Nephron progenitor cell (in vitro differentiated cells): ENCODE measurements at regions not wholly inside any gene's neighbourhood (a gene's known extent, or its start where the extent isn't known, plus 50 kb on each side); places are given as distances from the start of the nearest gene placed in this dataset.
A peak's percentile ranks its signal among the peaks of the same experiment; 100 is the strongest.
"Not testable (repeated sequence)": the region's sequence is repeated elsewhere in the genome, so short reads cannot be mapped to it uniquely, and the experiment has no call there.

ENCODE experiments used
- DNase-seq: peaks from one replicate; pipeline ENCODE4 v3.0.0; 2021
- H3K27ac Mint-ChIP-seq: 2 replicates; pipeline ENCODE4 v1.8.0; 2021; ENCODE audit warnings: mild to moderate bottlenecking, moderate library complexity, mixed read lengths
- H3K27me3 Mint-ChIP-seq: 2 replicates; pipeline ENCODE4 v1.8.0; 2021; ENCODE audit warnings: mild to moderate bottlenecking, low read depth, mixed read lengths; ENCODE audit not compliant: poor library complexity
- H3K36me3 Mint-ChIP-seq: 2 replicates; pipeline ENCODE4 v1.8.0; 2021; ENCODE audit warnings: low read depth, mixed read lengths
- H3K4me1 Mint-ChIP-seq: 2 replicates; pipeline ENCODE4 v1.8.0; 2021; ENCODE audit warnings: mixed read lengths
- H3K4me3 Mint-ChIP-seq: 2 replicates; pipeline ENCODE4 v1.8.0; 2021; ENCODE audit warnings: mild to moderate bottlenecking, moderate library complexity, mixed read lengths
- H3K9me3 Mint-ChIP-seq: 2 replicates; pipeline ENCODE4 v1.8.0; 2021; ENCODE audit warnings: mild to moderate bottlenecking, moderate library complexity, mixed read lengths
- CTCF ChIP-seq: fragments of 200-600 bp; sonication (generic); IDR thresholded peaks from 2 replicates; pipeline ENCODE4 v1.5.0; 2021; ENCODE audit warnings: antibody characterized with exemption

- peaks cover 80% of the 10 kb centered on the region for H3K9me3 Mint-ChIP-seq
- no peak overlapping the region for H3K27ac Mint-ChIP-seq
- H3K4me3 Mint-ChIP-seq = no peak overlapping the region
- no peaks in the 10 kb centered on the region for H3K4me1 Mint-ChIP-seq
- no peaks in the 10 kb centered on the region for H3K36me3 Mint-ChIP-seq
- no peaks in the 10 kb centered on the region for H3K27me3 Mint-ChIP-seq
- DNase-seq = no peak
- TF ChIP-seq CTCF = no peak
Measured at GRCh38 chr7:56447864-56448693, 331.9 kb upstream of the NUPR2 start.

DNA sequence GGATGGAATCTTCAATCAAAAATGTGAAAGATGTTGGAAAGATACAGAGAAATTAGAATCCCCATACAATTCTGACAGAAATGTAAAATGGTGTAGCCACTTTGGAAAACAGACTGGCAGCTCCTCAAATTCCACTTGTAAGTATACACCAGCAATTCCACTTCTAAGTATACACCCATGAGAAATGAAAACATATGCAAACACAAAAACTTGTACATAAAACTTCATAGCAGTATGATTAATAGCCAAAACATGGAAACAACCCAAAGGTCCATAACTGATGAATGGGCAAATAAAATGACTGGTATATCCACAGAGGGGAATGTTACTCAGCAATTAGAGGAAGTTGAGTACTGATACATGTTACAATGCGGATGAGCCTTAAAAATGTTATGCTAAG is 304.3 kb upstream of the NUPR2 start:
- not testable (repeated sequence) for H3K4me3 Mint-ChIP-seq, H3K27ac Mint-ChIP-seq, H3K4me1 Mint-ChIP-seq, DNase-seq, H3K27me3 Mint-ChIP-seq, H3K36me3 Mint-ChIP-seq
- H3K9me3 Mint-ChIP-seq = peaks cover 58% of the 10 kb centered on the region

DNA sequence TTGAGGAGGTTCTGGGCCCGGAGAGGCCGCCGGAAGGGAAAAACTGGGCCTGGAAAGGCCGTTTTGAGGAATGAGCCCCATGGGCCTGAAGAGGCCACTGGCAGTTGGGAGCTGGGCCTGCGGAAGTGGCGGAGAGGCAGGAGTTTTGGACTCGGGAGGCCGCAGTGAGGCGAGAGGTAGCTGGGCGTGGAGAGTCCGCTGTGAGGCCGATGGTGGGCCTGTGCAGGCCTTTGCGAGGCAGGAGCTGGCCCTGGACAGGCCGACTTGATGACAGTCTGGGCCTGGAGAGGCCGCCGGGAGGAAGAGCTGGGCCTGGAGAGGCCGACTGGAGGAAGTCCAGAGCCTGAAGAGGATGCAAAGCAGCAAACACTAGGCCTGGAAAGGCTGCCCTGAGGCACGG is 259.0 kb upstream of the NUPR2 start:
- no peak overlapping the region for H3K4me3 Mint-ChIP-seq
- DNase-seq = no peak
- H3K9me3 Mint-ChIP-seq = peaks cover 25% of the 10 kb centered on the region
- no peak overlapping the region for H3K27ac Mint-ChIP-seq
- no peaks in the 10 kb centered on the region for H3K4me1 Mint-ChIP-seq
- no peaks in the 10 kb centered on the region for H3K27me3 Mint-ChIP-seq
- H3K36me3 Mint-ChIP-seq = no peaks in the 10 kb centered on the region
- TF ChIP-seq CTCF = no peak

- H3K36me3 Mint-ChIP-seq, H3K27me3 Mint-ChIP-seq, H3K4me1 Mint-ChIP-seq, H3K4me3 Mint-ChIP-seq, H3K27ac Mint-ChIP-seq, DNase-seq: not testable (repeated sequence)
- peaks cover 25% of the 10 kb centered on the region for H3K9me3 Mint-ChIP-seq
Measured at GRCh38 chr7:56374666-56375065, 258.4 kb upstream of the NUPR2 start.

- peak; percentile 62 for DNase-seq
- H3K4me1 Mint-ChIP-seq, H3K4me3 Mint-ChIP-seq, H3K27ac Mint-ChIP-seq, H3K27me3 Mint-ChIP-seq, H3K36me3 Mint-ChIP-seq: not testable (repeated sequence)
- peaks cover 25% of the 10 kb centered on the region for H3K9me3 Mint-ChIP-seq
Measured at GRCh38 chr7:56373314-56373713, 257.1 kb upstream of the NUPR2 start.

GRCh38 chr7:56371792-56372191 is 255.6 kb upstream of the NUPR2 start:
- not testable (repeated sequence) for H3K4me3 Mint-ChIP-seq, DNase-seq, H3K27ac Mint-ChIP-seq, H3K27me3 Mint-ChIP-seq, H3K4me1 Mint-ChIP-seq, H3K36me3 Mint-ChIP-seq
- peaks cover 28% of the 10 kb centered on the region for H3K9me3 Mint-ChIP-seq

- H3K36me3 Mint-ChIP-seq, H3K4me3 Mint-ChIP-seq, H3K27ac Mint-ChIP-seq, H3K27me3 Mint-ChIP-seq, DNase-seq, H3K4me1 Mint-ChIP-seq: not testable (repeated sequence)
- peaks cover 29% of the 10 kb centered on the region for H3K9me3 Mint-ChIP-seq
Measured at GRCh38 chr7:56370208-56370872, 254.1 kb upstream of the NUPR2 start.

DNA sequence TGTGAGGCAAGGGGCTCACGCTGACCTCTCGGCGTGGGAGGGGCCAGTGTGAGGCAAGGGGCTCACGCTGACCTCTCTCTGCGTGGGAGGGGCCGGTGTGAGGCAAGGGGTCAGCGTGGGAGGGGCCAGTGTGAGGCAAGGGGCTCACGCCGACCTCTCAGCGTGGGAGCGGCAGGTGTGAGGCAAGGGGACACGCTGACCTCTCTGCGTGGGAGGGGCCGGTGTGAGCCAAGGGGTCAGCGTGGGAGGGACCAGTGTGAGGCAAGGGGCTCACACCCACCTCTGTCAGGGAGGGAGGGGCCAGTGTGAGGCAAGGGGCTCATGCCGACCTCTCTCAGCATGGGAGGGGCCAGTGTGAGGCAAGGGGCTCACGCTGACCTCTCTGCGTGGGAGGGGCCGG is 251.7 kb upstream of the NUPR2 start:
- not testable (repeated sequence) for DNase-seq, H3K4me1 Mint-ChIP-seq, H3K4me3 Mint-ChIP-seq, H3K27ac Mint-ChIP-seq, H3K36me3 Mint-ChIP-seq, H3K27me3 Mint-ChIP-seq
- peaks cover 18% of the 10 kb centered on the region for H3K9me3 Mint-ChIP-seq

DNA sequence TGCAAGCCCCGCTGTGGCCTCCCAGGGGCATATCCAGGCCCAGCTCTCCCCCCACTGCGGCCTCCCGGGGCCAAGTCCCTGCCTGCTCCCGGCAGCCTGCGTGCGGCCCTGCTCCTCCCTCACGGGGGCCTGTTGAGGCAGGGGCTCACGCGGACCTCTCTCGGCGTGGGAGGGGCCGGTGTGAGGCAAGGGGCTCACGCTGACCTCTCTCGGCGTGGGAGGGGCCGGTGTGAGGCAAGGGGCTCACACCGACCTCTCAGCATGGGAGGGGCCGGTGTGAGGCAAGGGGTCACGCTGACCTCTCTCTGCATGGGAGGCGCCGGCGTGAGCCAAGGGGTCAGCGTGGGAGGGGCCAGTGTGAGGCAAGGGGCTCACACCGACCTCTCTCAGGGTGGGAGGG is 251.2 kb upstream of the NUPR2 start:
- H3K27ac Mint-ChIP-seq, DNase-seq, H3K36me3 Mint-ChIP-seq, H3K4me3 Mint-ChIP-seq, H3K4me1 Mint-ChIP-seq, H3K27me3 Mint-ChIP-seq: not testable (repeated sequence)
- peaks cover 18% of the 10 kb centered on the region for H3K9me3 Mint-ChIP-seq

GRCh38 chr7:56366701-56367100 is 250.5 kb upstream of the NUPR2 start:
- DNase-seq, H3K4me1 Mint-ChIP-seq, H3K27me3 Mint-ChIP-seq, H3K27ac Mint-ChIP-seq, H3K36me3 Mint-ChIP-seq, H3K4me3 Mint-ChIP-seq: not testable (repeated sequence)
- peaks cover 25% of the 10 kb centered on the region for H3K9me3 Mint-ChIP-seq

GRCh38 chr7:56352576-56352975 is 236.4 kb upstream of the NUPR2 start:
- not testable (repeated sequence) for DNase-seq, H3K4me3 Mint-ChIP-seq, H3K27me3 Mint-ChIP-seq, H3K27ac Mint-ChIP-seq, H3K36me3 Mint-ChIP-seq, H3K4me1 Mint-ChIP-seq
- peaks cover 69% of the 10 kb centered on the region for H3K9me3 Mint-ChIP-seq

DNA sequence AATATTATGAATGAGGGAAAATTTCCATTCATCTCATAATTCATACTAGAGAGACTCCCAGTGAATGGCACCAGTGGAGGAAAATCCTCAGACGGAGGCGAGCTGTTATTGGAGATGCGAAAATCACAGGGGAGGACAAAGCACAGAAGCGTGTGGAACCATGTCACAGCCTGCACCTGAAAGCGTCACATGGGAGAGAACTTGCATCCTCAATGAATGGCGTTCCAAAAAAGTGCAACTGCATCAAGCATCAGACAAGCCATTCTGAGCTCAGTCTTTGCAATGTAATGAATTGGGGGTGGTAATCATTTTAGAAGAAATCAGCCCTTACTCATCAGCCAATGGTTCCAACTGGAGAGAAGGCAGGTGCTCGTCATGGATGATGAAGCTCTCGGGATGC is 235.0 kb upstream of the NUPR2 start:
- not testable (repeated sequence) for H3K4me3 Mint-ChIP-seq, DNase-seq, H3K4me1 Mint-ChIP-seq, H3K27me3 Mint-ChIP-seq, H3K27ac Mint-ChIP-seq, H3K36me3 Mint-ChIP-seq
- H3K9me3 Mint-ChIP-seq = peaks cover 71% of the 10 kb centered on the region

DNA sequence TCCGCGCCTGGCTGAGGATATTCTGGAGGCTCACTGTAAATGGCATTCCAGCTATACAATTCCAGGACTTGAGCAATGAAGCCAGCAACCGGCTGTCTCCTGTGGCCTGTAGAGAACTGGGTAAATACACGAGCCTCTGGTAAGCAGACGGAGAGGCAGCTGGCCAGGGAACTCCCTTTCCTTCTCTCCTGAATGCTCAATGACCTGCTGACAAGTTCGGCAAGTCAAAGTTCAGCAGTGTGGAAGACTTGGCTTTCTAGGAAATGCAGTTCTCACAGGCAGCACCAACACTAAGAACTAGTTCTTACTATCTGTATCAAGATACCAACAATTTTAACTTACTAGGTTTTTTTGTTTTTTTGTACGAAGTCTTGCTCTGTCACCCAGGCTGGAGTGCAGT is 232.1 kb upstream of the NUPR2 start:
- H3K27ac Mint-ChIP-seq, H3K27me3 Mint-ChIP-seq, DNase-seq, H3K4me3 Mint-ChIP-seq, H3K36me3 Mint-ChIP-seq, H3K4me1 Mint-ChIP-seq: not testable (repeated sequence)
- peaks cover 78% of the 10 kb centered on the region for H3K9me3 Mint-ChIP-seq
